ENCODE measurements at regions not wholly inside any gene's neighbourhood (a gene's known extent, or its start where the extent isn't known, plus 50 kb on each side); places are given as distances from the start of the nearest gene placed in this dataset.

DNA sequence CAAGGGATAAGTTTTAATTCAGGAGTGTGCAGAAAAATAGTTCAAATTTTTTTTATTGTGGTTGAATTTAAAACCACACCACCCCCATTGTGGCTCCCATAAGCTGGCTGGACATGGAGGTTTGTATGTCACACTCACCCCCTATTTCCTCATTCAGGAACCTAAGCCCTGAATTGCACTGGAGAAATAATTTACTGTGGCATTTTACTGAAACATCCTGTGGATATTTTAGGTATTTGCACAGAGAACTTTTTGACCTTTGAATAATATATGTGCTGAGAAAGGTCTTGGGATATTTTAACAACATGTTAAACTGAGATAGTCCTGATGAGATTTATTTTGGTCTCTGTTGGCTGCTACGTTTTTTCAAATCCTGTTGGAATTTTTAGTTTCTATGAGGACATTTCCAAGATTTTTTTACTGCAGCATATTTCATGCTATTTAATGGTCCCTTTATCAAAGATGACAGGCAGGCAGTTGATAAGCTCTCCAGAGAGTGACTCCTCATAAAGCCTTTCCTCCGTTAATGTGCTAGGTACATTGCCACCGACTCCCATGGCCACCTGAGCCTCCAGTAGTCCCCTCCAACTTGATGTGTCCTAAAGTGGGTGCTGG is 51.2 kb upstream of the PALM2AKAP2 start:
- TF ChIP-seq, protein P1, sequence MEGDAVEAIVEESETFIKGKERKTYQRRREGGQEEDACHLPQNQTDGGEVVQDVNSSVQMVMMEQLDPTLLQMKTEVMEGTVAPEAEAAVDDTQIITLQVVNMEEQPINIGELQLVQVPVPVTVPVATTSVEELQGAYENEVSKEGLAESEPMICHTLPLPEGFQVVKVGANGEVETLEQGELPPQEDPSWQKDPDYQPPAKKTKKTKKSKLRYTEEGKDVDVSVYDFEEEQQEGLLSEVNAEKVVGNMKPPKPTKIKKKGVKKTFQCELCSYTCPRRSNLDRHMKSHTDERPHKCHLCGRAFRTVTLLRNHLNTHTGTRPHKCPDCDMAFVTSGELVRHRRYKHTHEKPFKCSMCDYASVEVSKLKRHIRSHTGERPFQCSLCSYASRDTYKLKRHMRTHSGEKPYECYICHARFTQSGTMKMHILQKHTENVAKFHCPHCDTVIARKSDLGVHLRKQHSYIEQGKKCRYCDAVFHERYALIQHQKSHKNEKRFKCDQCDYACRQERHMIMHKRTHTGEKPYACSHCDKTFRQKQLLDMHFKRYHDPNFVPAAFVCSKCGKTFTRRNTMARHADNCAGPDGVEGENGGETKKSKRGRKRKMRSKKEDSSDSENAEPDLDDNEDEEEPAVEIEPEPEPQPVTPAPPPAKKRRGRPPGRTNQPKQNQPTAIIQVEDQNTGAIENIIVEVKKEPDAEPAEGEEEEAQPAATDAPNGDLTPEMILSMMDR (IDR thresholded peaks at IDR 0.05): no peak
- TF ChIP-seq POLR2A (IDR thresholded peaks at IDR 0.05) (no peak), EP300 (IDR thresholded peaks at IDR 0.05) (no peak), POLR2AphosphoS5 (IDR thresholded peaks at IDR 0.05) (no peak)
